MG63 (cell line): ENCODE measurements at regions not wholly inside any gene's neighbourhood (a gene's known extent, or its start where the extent isn't known, plus 50 kb on each side); places are given as distances from the start of the nearest gene placed in this dataset.
"Not testable (repeated sequence)": the region's sequence is repeated elsewhere in the genome, so short reads cannot be mapped to it uniquely, and the experiment has no call there.

Source experiments
- DNase-seq: peaks from one replicate; pipeline ENCODE4 v3.0.0-alpha.2; 2020
- H3K27me3 ChIP-seq: fragments of 250-450 bp; sonication (Bioruptor Pico); 2 replicates; pipeline ENCODE4 v1.5.1; 2020; ENCODE audit warnings: mild to moderate bottlenecking, moderate library complexity
- H3K36me3 ChIP-seq: fragments of 250-450 bp; sonication (Bioruptor Pico); 2 replicates; pipeline ENCODE4 v1.5.1; 2020; ENCODE audit warnings: mild to moderate bottlenecking, moderate library complexity
- H3K4me3 ChIP-seq: fragments of 250-450 bp; sonication (Bioruptor Pico); 2 replicates; pipeline ENCODE4 v1.5.1; 2020; ENCODE audit warnings: mild to moderate bottlenecking, moderate library complexity
- H3K9me3 ChIP-seq: fragments of 250-450 bp; sonication (Bioruptor Pico); 2 replicates; pipeline ENCODE4 v1.5.1; 2020; ENCODE audit warnings: mild to moderate bottlenecking, moderate library complexity

- no peak overlapping the region for H3K4me3 ChIP-seq
- H3K36me3 ChIP-seq: no peaks in the 10 kb centered on the region
- no peak for DNase-seq
- no peaks in the 10 kb centered on the region for H3K27me3 ChIP-seq
- H3K9me3 ChIP-seq: no peaks in the 10 kb centered on the region
Observed at GRCh38 chr19:29006057-29006735, 206.8 kb downstream of the UQCRFS1 start.

DNA sequence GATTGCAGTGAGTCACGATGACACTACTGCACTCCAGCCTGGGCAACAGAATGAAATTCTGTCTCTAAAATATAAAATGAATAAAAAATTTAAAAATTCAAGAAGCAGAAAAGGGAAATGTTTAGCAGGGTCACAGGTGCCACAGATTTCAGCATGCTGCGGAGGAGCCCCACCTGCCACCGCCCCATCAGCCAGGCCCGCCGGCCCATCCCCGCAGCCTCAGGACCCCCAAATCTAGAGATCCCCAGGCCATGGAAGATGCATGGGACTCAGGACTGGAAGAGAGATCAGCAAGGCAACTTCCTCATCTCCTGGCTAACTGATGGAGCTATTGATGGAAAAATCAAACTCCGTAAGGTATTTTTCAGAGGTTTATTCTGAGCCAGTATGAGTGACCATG lies 208.2 kb downstream of the UQCRFS1 start:
- H3K9me3 ChIP-seq: no peaks in the 10 kb centered on the region
- H3K27me3 ChIP-seq: no peaks in the 10 kb centered on the region
- no peak overlapping the region for H3K4me3 ChIP-seq
- no peaks in the 10 kb centered on the region for H3K36me3 ChIP-seq
- no peak for DNase-seq

- H3K4me3 ChIP-seq: no peak overlapping the region
- no peaks in the 10 kb centered on the region for H3K36me3 ChIP-seq
- no peaks in the 10 kb centered on the region for H3K9me3 ChIP-seq
- no peak for DNase-seq
- no peaks in the 10 kb centered on the region for H3K27me3 ChIP-seq
Observed at GRCh38 chr19:29003641-29004409, 209.1 kb downstream of the UQCRFS1 start.

- Histone ChIP-seq H3K4me3 (no peak overlapping the region), H3K27me3 (no peaks in the 10 kb centered on the region)
Observed at GRCh38 chr19:29002336-29002735, 210.6 kb downstream of the UQCRFS1 start.

GRCh38 chr19:29001597-29002245 lies 211.2 kb downstream of the UQCRFS1 start:
- no peaks in the 10 kb centered on the region for H3K27me3 ChIP-seq
- H3K4me3 ChIP-seq: no peak overlapping the region
- no peaks in the 10 kb centered on the region for H3K36me3 ChIP-seq
- H3K9me3 ChIP-seq: no peaks in the 10 kb centered on the region
- no peak for DNase-seq

More at GRCh38 chr19:29002336-29002735, 210.6 kb downstream of the UQCRFS1 start:
- DNase-seq: no peak
- H3K36me3 ChIP-seq: no peaks in the 10 kb centered on the region
- H3K9me3 ChIP-seq: no peaks in the 10 kb centered on the region

- no peaks in the 10 kb centered on the region for H3K9me3 ChIP-seq
- no peak overlapping the region for H3K4me3 ChIP-seq
- no peak for DNase-seq
- no peaks in the 10 kb centered on the region for H3K27me3 ChIP-seq
- H3K36me3 ChIP-seq: no peaks in the 10 kb centered on the region
Observed at GRCh38 chr19:29001141-29001581, 211.8 kb downstream of the UQCRFS1 start.

- no peak for DNase-seq
- H3K36me3 ChIP-seq: no peaks in the 10 kb centered on the region
- H3K4me3 ChIP-seq: no peak overlapping the region
- no peaks in the 10 kb centered on the region for H3K9me3 ChIP-seq
- no peaks in the 10 kb centered on the region for H3K27me3 ChIP-seq
Observed at GRCh38 chr19:28999724-29000433, 213.1 kb downstream of the UQCRFS1 start.

DNA sequence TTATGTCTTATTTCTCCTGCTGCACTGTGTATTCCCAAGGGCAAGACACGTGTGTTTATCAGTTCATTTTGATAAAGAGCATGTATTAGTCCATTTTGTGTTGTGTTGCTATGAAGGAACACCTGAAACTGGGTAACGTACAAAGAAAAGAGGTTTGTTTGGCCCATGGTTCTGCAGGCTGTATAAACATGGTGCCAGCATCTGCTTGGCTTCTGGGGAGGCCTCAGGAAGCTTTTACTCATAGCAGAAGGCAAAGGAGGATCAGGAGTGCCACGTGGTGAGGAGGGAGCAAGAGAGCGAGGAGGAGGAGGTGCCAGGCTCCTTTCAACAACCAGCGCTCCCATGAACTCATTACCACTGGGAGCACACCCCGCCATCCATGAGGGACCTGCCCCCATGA lies 214.0 kb downstream of the UQCRFS1 start:
- no peak overlapping the region for H3K4me3 ChIP-seq
- H3K36me3 ChIP-seq: no peaks in the 10 kb centered on the region
- DNase-seq: no peak
- H3K27me3 ChIP-seq: no peaks in the 10 kb centered on the region
- no peaks in the 10 kb centered on the region for H3K9me3 ChIP-seq

DNA sequence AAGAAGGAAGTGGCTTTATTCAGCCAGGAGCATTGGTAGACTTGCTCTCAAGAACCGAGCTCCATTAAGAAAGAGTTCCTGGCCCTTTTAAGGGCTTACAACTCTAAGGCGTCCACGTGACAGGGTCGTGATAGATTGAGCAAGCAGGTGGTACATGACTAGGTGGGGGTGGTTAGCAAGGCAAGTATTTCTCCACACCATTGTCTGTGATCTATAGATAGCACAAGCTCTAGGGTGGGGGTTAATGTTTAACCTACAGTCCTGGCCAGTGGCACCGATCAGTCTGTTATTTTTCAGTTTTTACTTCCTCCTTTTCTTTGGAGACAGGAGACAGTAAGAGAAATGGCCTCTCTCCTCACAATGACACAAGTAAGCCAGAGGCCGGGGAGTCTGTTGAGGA lies 215.1 kb downstream of the UQCRFS1 start:
- H3K27me3 ChIP-seq, H3K4me3 ChIP-seq, DNase-seq, H3K36me3 ChIP-seq, H3K9me3 ChIP-seq: not testable (repeated sequence)

- Histone ChIP-seq H3K36me3 (no peaks in the 10 kb centered on the region), H3K27me3 (no peaks in the 10 kb centered on the region; the same call in 1 of the 2 replicates), H3K9me3 (peaks cover 5% of the 10 kb centered on the region; the same call in 1 of the 2 replicates), H3K4me3 (no peak overlapping the region)
- no peak for DNase-seq
Observed at GRCh38 chr19:28990522-28990921, 222.4 kb downstream of the UQCRFS1 start.

- Histone ChIP-seq H3K4me3 (no peak overlapping the region), H3K9me3 (peaks cover 5% of the 10 kb centered on the region; the same call in 1 of the 2 replicates), H3K27me3 (no peaks in the 10 kb centered on the region; the same call in 1 of the 2 replicates), H3K36me3 (no peaks in the 10 kb centered on the region)
- no peak for DNase-seq
Observed at GRCh38 chr19:28989739-28990138, 223.2 kb downstream of the UQCRFS1 start.

GRCh38 chr19:28988066-28988465 lies 224.9 kb downstream of the UQCRFS1 start:
- H3K27me3 ChIP-seq: no peaks in the 10 kb centered on the region; the same call in 1 of the 2 replicates
- no peak for DNase-seq
- H3K4me3 ChIP-seq: no peak overlapping the region
- H3K9me3 ChIP-seq: peaks cover 1% of the 10 kb centered on the region; the same call in 1 of the 2 replicates
- no peaks in the 10 kb centered on the region for H3K36me3 ChIP-seq

- H3K36me3 ChIP-seq: no peaks in the 10 kb centered on the region
- H3K9me3 ChIP-seq: no peaks in the 10 kb centered on the region
- no peak overlapping the region for H3K4me3 ChIP-seq
- no peaks in the 10 kb centered on the region; the same call in 1 of the 2 replicates for H3K27me3 ChIP-seq
- DNase-seq: no peak
Observed at GRCh38 chr19:28987177-28987576, 225.8 kb downstream of the UQCRFS1 start.

DNA sequence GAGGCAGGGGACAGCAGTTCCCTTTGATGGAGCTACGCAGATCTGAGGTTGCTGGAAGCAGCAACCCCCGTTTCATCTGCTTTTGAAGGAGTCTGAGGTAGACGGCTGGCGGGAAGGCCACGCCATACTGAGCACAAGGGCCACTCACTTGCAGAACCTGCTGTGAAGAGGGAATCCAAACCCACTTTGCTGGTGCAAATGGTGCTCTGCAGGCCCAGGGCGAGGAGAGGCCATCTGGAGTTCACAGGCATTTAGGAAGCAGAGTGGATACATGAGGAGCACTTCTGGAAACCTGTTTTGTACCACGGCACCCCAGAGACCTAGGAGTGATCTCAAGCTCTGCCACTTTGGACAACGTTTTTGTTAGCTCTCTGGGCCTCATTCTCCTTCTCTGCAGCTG lies 227.8 kb downstream of the UQCRFS1 start:
- Histone ChIP-seq H3K4me3 (no peak overlapping the region), H3K9me3 (no peaks in the 10 kb centered on the region), H3K27me3 (no peaks in the 10 kb centered on the region; the same call in 1 of the 2 replicates)

GRCh38 chr19:28984315-28984714 lies 228.6 kb downstream of the UQCRFS1 start:
- H3K36me3 ChIP-seq: no peaks in the 10 kb centered on the region
- H3K9me3 ChIP-seq: no peaks in the 10 kb centered on the region
- no peaks in the 10 kb centered on the region; the same call in 1 of the 2 replicates for H3K27me3 ChIP-seq
- no peak overlapping the region for H3K4me3 ChIP-seq
- no peak for DNase-seq

More for the DNA sequence above, 227.8 kb downstream of the UQCRFS1 start:
- no peaks in the 10 kb centered on the region for H3K36me3 ChIP-seq
- no peak for DNase-seq

GRCh38 chr19:28983430-28983829 lies 229.5 kb downstream of the UQCRFS1 start:
- Histone ChIP-seq H3K36me3 (no peaks in the 10 kb centered on the region), H3K9me3 (no peaks in the 10 kb centered on the region), H3K4me3 (no peak overlapping the region), H3K27me3 (no peaks in the 10 kb centered on the region; the same call in 1 of the 2 replicates)
- no peak for DNase-seq

GRCh38 chr19:28981994-28982393 lies 231.0 kb downstream of the UQCRFS1 start:
- no peak overlapping the region for H3K4me3 ChIP-seq
- H3K9me3 ChIP-seq: no peaks in the 10 kb centered on the region
- no peaks in the 10 kb centered on the region for H3K27me3 ChIP-seq
- H3K36me3 ChIP-seq: no peaks in the 10 kb centered on the region
- DNase-seq: no peak
